Neural cell (in vitro differentiated cells): ENCODE measurements at regions not wholly inside any gene's neighbourhood (a gene's known extent, or its start where the extent isn't known, plus 50 kb on each side); places are given as distances from the start of the nearest gene placed in this dataset.

ENCODE experiments used
- CTCF ChIP-seq: fragments of 450-650 bp; IDR thresholded peaks from 2 replicates; pipeline ENCODE4 v1.5.1; 2014; ENCODE audit warnings: antibody characterized with exemption, mild to moderate bottlenecking, moderate library complexity; ENCODE audit not compliant: poor library complexity, severe bottlenecking
- EP300 ChIP-seq: fragments of 450-650 bp; conservative IDR thresholded peaks from 2 replicates; pipeline ENCODE4 v1.6.1; 2014; ENCODE audit warnings: antibody characterized with exemption, mild to moderate bottlenecking, moderate library complexity; ENCODE audit not compliant: poor library complexity, severe bottlenecking
- EZH2 ChIP-seq: fragments of 200-600, 300-800 bp; shearing (Covaris generic), sonication (generic); IDR thresholded peaks from 2 replicates; pipeline ENCODE4 v1.6.1; 2014; ENCODE audit warnings: antibody characterized with exemption, low read length, borderline replicate concordance, mild to moderate bottlenecking; ENCODE audit not compliant: insufficient read depth, poor library complexity, severe bottlenecking
- MXI1 ChIP-seq: fragments of 450-650 bp; conservative IDR thresholded peaks from 2 replicates; pipeline ENCODE4 v1.6.1; 2014; ENCODE audit warnings: antibody characterized with exemption, mild to moderate bottlenecking; ENCODE audit not compliant: poor library complexity, severe bottlenecking
- POLR2AphosphoS5 ChIP-seq: IDR thresholded peaks from 2 replicates; pipeline ENCODE4 v1.6.1; 2012
- REST ChIP-seq: IDR thresholded peaks from 2 replicates; pipeline ENCODE4 v1.6.1; 2012; ENCODE audit warnings: borderline replicate concordance
- SMC3 ChIP-seq: fragments of 450-650 bp; conservative IDR thresholded peaks from 2 replicates; pipeline ENCODE4 v1.6.1; 2014; ENCODE audit warnings: antibody characterized with exemption, mild to moderate bottlenecking, moderate library complexity; ENCODE audit not compliant: poor library complexity
- TAF1 ChIP-seq: IDR thresholded peaks from 2 replicates; pipeline ENCODE4 v1.6.1; 2012; ENCODE audit warnings: low read depth

GRCh38 chr4:100590325-100590724 is 72.5 kb upstream of the EMCN start:
- no peak for TF ChIP-seq EP300
- TF ChIP-seq CTCF: no peak
- TF ChIP-seq MXI1: no peak
- TF ChIP-seq EZH2: no peak
- TF ChIP-seq SMC3: no peak
- no peak for TF ChIP-seq POLR2AphosphoS5
- no peak for TF ChIP-seq REST
- no peak for TF ChIP-seq TAF1
